Uterus (tissue), 2 donors: ENCODE measurements at regions not wholly inside any gene's neighbourhood (a gene's known extent, or its start where the extent isn't known, plus 50 kb on each side); places are given as distances from the start of the nearest gene placed in this dataset.

ENCODE experiments used
- POLR2A ChIP-seq, 2 donors: fragments of 450-650 bp; IDR thresholded peaks; one replicate each; pipeline ENCODE4 v1.6.1; 2016; ENCODE audit warnings: antibody characterized with exemption in 2 of 2, mild to moderate bottlenecking in 1 of 2, moderate library complexity in 1 of 2
- TF ChIP-seq, protein P1 (sequence below), 4 experiments: fragments of 200-600 bp in 2 of 4; fragments of 450-650 bp in 2 of 4; sonication (generic) in 2 of 4; IDR thresholded peaks; one replicate each; pipeline ENCODE4 v1.5.1; 2016 to 2019; ENCODE audit warnings: antibody characterized with exemption in 4 of 4, mild to moderate bottlenecking in 2 of 4, moderate library complexity in 1 of 4

DNA sequence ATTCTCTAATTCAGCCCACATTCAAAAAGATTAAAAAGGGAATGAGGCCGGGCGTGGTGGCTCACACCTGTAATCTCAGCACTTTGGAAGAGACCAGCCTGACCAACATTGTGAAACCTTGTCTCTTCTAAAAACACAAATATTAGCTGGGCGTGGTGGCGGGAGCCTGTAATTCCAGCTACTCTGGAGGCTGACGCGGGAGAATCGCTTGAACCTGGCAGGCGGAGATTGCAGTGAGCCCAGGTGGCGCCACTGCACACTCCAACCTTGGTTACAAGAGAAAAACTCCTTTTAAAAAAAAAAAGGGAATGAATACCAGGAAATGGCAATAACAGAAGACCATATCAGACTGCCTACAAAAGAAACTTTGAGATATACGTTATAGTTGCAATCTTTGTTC lies 1244.5 kb downstream of the PCDH9 start:
- TF ChIP-seq, protein P1, sequence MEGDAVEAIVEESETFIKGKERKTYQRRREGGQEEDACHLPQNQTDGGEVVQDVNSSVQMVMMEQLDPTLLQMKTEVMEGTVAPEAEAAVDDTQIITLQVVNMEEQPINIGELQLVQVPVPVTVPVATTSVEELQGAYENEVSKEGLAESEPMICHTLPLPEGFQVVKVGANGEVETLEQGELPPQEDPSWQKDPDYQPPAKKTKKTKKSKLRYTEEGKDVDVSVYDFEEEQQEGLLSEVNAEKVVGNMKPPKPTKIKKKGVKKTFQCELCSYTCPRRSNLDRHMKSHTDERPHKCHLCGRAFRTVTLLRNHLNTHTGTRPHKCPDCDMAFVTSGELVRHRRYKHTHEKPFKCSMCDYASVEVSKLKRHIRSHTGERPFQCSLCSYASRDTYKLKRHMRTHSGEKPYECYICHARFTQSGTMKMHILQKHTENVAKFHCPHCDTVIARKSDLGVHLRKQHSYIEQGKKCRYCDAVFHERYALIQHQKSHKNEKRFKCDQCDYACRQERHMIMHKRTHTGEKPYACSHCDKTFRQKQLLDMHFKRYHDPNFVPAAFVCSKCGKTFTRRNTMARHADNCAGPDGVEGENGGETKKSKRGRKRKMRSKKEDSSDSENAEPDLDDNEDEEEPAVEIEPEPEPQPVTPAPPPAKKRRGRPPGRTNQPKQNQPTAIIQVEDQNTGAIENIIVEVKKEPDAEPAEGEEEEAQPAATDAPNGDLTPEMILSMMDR (IDR thresholded peaks at IDR 0.05) = no peak
- TF ChIP-seq POLR2A (IDR thresholded peaks at IDR 0.05) = no peak
